G401 (cell line): ENCODE measurements at regions not wholly inside any gene's neighbourhood (a gene's known extent, or its start where the extent isn't known, plus 50 kb on each side); places are given as distances from the start of the nearest gene placed in this dataset.
"Not testable (repeated sequence)": the region's sequence is repeated elsewhere in the genome, so short reads cannot be mapped to it uniquely, and the experiment has no call there.

Experiments
- DNase-seq: peaks from one replicate; pipeline ENCODE4 v3.0.0-alpha.2; 2015; ENCODE audit warnings: low spot score
- in situ Hi-C: cut with HindIII; loops from 2 replicates; pipeline ENCODE4 v1.10.0; 2016; ENCODE audit warnings: low sequenced_read_pairs, mixed read lengths

DNA sequence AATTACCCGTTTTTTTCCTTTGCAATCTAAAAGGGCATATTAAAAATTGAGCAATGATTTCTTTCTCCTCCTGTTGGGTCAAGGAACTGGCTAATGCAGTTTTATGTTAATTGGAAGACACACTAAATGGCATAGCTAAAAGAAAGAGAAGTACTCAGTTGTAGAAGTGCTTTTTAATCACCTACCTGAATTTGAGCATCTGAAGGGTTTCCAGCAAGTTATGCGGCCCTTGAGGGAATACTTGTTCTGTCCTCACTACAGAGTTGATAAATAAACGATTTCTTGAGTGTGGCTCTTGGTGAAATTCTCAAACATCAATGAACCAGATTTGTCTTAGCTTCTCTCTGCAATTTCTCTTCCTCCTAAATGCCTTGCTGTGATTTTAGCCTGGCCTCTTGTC, 184.1 kb upstream of the RPH3A start:
- DNase-seq, result no peak
- in situ Hi-C loops, result no loop called here

DNA sequence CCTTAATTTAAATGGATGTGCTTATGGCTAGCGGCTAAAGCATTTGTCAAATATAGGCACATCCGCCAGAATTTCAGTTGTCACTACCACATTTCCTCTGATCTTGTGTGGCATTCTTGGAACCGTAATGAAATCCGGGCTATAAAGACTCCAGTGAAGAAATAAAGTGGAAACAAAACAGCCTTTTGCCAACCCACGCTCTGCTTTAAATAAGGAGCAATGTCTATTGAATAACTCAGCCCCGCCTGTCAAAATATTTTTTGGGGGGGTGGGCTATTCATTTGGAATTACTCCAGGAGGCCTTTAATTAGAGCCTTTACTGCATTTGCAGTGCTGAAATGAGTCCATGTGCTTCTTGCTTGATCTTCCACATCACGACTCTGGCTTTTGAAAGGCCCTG, 179.6 kb upstream of the RPH3A start:
- in situ Hi-C loops, result no loop called here
- no peak for DNase-seq

DNA sequence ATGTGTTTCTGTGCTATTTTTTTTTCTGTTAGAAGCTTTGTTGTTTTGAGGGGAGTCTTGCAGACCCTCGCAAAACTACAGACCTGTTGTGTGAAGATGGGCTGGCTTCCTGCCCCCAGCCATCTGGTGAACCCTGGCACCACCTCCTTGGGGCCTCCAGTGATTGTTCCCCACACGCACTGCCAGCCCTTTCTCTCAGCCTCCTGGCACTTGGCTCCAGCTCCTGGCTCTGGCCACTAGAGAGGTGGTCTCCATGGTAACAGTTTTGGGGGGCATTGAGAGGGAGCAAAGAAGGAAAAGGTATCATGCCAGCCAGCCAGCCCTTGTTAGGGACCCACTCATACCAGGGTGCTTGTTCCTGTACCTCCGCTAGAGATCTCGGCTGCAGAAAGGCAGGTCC, 176.4 kb upstream of the RPH3A start:
- peak; percentile 20 for DNase-seq
- in situ Hi-C loops, result no loop called here

DNA sequence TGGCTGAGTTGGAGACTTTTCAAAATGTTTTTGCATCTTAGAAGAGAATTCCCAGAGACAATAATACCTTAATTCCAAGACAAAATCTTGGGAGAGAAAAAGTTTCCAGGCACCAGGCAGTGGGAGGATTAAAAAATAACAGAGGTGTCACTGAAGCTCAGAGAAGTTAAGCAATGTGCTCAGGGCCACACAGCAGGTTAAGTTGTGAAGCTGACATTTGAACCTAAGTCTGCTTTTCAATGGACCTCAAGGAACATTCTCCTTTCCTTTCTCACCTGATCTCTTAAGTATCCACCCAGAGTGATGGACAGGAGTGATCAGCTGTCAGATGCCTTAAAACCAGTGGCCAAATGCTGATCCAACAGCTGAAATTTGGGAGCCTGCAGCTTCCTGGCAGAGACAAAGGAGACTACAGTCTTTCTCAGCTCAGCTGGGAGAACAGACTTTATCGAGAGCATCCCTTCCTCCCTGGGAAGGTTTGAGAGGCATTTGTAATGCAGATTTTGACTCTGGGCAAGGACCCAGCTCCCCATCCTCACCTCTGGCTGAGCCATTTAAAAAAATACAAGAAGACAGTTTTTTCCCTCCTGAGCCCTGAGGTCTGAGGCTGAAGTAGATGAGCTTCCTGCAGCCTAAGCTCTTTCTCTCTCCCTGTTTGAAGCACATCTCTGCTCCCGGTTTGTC, 174.9 kb upstream of the RPH3A start:
- DNase-seq, result no peak
- in situ Hi-C loops, result no loop called here

DNA sequence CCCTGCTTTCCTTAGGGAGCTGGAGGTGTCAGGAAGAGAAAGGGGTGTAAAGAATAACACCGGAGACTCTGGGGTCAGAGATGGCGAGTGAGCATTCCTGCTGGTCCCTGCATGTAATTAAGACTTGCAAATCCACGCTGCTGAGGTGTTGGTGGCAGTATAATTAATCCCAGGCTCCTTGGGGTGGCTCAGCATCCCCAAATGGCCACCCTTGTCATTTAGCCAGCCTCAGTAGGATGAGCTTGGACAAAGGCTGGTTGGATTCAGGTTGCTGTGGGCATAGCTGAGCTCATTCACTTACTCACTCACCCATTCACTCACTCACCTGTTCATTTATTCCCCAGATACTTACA, 174.4 kb upstream of the RPH3A start:
- in situ Hi-C loops, result no loop called here
- peak; percentile 71 for DNase-seq

DNA sequence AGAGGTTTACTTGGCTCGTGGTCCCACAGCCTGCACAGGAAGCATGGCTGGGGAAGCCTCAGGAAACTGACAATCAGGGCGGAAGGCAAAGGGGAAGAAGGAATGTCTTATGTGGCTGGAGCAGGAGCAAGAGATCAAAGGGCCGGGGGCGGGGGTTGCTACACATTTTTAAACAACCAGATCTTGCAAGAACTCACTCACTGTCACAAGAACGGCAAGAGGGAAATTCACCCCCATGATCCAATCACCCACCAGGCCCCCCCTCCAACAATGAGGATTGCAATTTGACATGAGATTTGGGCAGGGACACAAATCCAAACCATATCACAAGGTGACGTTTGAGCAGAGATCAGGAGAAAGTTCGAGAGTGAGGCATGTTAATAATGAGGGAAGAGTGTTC, 163.7 kb upstream of the RPH3A start:
- DNase-seq, result no peak
- in situ Hi-C loops, result no loop called here

DNA sequence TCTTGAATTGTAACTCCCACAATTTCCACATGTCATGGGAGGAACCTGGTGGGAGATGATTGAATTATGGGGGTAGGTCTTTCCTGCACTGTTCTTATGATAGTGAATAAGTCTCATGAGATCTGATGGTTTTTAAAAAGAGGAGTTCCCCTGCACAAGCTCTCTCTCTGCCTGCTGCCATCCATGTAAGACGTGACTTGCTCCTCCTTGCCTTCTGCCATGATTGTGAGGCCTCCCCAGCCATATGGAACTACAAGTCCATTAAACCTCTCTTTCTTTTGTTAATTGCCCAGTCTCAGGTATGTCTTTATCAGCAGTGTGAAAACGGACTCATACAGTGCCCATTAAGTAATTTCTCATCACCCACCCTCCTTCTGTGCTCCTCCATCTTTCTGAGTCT, 159.6 kb upstream of the RPH3A start:
- in situ Hi-C loops, DNase-seq: not testable (repeated sequence)

DNA sequence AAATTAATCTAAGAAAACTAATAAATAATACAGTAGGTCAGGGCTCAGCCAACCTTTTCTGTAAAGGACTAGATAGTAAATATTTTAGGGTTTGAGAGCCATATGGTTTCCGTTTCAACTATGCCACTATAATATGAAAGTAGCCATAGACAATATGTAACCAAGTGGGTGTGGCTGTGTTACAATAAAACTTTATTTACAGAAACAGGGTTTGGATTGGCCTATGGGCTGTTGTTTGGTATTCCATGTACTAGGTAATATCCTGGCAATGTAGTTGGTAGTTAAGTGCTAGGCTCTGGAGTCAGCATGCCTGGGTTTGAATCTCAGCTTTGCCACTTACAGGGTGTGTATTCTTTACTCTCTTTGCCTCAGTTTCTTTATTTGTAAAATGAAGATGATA, 156.5 kb upstream of the RPH3A start:
- DNase-seq, result no peak
- in situ Hi-C loops, result no loop called here

DNA sequence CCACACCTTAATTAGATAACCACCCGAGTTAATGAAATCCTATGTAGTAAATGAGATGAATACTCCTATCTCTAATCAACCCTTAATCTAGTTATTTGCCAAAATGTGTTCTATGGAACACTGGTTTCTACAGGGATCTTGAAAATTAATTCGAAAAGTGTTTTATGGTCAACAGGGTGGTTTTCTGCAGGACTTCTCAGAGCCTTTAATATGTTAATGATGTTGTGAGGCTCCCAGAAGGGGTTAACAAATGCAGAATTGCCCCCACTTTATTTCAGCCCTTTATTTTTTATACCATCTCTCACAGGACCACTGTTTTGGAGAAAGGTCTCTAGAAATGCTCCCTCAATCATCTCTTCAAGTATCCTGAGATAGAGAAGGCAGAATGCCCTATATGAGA, 153.1 kb upstream of the RPH3A start:
- no peak for DNase-seq
- in situ Hi-C loops, result no loop called here

DNA sequence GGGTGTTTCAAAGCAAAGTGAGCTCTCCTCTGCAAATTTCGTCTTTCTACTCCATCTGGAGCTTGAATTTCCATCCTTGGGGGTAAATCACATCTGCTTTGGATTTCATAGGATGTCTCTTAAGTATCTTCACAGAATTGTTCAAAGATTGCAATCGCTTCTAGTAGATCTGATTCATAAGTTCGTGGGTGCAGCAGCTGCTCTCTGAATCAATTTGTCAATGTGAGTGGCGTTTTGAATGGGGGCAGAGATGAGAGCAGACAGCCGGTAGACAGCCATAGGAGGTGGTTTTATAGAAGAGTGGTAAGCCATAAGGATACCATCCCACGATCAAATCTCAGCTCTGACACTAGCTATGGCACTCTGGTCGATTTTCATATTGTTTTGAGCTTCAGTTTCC, 146.0 kb upstream of the RPH3A start:
- DNase-seq, result no peak
- in situ Hi-C loops, result no loop called here

DNA sequence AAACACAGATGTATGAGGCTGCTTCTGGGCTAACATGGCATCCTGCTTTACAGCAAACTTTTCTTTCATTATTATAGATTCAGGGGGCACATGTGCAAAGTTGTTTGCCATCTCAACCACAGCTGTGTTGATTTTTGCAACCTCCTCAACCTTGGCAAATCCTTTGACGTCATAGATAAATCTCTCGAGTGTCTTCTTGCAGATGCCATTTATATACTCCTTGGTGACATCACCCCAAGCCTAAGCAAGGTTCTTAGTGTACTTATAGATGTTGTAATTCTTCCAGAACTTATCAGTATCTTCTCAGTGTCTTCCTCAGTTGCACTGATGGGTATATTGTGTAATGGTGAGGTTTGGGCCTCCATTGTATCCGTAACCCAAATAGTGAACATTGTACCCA, 135.4 kb upstream of the RPH3A start:
- in situ Hi-C loops, result no loop called here
- DNase-seq, result no peak

DNA sequence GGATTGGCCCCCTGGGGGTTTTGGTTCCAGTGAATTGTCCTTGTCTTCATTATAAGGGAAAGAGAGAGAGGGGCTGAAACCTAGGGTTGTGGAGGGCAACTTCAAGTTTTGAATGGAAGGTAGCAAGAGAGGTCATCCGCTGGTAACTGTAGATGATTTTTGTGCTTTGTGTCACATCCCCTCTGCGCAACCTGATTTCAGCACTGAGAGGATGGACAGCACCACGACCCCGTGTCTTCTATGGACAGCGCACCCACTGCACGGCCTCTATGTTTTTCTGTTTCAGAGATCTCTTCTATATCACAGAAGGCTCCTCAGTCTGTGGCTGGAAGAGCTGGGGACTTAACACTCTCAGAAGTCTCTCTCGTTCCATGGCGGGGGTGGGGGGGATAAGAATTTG, 127.0 kb upstream of the RPH3A start:
- in situ Hi-C loops, result no loop called here
- no peak for DNase-seq

DNA sequence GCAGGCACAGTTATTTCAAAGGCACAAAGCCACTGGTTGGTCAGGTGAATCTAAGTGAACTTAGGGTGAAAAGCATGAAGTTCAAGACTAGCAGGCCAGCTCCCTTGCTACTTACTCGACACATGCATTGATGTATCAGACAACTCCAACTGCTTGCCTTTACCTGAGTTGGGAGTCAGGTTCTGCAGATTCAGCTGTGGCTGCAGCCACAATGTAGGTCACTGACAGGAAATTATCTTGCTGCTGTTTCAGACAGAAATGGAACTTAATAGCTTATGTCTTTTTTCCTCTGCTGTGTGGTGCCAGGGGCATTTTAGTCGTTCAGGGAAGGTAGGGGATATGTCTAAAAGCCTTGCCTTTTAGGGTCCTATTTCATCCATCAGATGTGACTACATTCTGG, 125.6 kb upstream of the RPH3A start:
- no peak for DNase-seq
- in situ Hi-C loops, result no loop called here

DNA sequence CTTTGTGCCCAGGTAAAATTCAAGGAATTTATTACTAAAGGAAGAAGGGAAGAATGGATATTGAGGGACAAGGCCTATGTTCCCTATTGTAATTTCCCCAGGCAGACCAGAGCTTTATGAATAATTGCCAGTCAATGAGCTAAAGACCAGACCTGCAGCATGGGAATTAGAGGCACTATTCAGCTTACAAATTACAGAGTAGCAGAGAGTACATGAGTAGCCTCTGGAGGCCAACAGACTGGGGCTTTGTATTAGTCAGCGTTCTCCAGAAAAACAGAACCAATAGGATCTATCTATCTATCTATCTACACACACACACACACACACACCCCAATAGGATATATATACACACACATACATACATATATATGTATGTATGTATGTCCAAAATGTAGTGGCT, 120.0 kb upstream of the RPH3A start:
- in situ Hi-C loops, result no loop called here
- no peak for DNase-seq

DNA sequence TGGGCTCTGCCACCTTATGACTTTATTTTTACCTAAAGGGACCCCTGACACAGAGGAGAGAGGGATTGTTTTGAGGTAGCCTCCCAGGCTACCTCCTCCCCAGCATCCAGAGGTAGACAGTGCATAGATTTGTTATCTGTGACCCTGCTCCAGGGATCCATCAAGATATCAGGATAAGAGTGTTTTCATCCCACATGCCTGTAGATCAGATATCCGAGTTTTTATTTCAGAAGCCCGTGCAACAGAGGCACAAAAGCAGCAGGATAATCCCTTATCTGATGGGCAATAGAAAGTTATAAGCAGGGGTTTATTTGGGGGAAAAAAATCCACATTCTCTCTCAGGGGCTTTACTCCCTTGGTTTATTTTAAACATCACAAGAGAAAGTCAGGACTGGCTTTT, 117.0 kb upstream of the RPH3A start:
- DNase-seq, result no peak
- in situ Hi-C loops, result no loop called here

DNA sequence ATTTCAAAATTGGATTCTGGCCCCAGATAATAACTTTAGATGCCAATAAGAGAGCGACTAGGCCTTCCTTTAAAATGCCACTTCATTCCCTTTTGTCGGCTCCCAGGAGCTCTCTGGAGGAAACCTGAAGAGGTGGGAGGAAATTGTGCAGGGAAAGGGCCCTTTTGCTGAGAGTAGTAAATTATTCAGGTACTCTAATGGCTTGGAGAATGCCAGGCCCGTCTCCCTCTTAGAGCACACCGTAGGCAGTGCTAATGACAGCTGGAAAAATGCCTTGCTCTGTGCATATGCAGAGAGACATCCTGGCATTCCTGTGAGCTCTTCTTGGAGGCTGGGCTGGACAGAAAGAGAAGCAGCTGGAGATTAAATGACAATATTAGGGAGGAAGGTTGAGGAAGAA, 115.0 kb upstream of the RPH3A start:
- in situ Hi-C loops, result no loop called here
- no peak for DNase-seq

DNA sequence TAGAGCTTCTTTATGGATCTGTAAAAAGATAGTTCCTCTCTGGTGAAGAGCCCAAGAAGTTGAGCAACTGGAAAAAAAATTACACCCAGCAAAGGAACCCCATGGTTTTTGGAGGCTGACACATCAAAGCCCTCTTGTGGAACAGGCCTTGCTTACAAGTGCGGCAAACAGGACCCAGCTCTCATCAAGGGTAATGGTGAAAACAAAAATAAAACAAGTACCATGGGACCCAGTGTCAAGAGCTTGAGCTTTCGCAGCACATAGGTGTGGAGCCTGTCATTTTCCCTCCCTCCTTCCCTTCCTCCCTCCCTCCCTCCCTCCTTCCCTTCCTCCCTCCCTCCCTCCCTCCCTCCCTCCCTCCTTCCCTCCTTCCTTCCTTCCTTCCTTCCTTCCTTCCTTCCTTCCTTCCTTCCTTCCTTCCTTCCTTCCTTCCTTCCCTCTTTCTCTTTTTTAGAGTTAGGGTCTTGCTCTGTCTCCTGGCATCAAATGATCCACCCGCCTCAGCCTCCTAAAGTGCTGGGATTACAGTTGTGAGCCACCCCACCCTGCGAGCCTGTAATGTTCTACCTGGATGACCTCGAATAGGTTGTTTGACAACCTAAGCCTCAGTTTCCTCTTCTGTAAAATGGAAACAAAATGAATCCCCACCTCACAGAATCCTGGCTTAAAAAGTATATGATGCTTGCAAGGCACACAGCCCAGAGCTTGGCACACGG, 114.3 kb upstream of the RPH3A start:
- in situ Hi-C loops, result no loop called here

DNA sequence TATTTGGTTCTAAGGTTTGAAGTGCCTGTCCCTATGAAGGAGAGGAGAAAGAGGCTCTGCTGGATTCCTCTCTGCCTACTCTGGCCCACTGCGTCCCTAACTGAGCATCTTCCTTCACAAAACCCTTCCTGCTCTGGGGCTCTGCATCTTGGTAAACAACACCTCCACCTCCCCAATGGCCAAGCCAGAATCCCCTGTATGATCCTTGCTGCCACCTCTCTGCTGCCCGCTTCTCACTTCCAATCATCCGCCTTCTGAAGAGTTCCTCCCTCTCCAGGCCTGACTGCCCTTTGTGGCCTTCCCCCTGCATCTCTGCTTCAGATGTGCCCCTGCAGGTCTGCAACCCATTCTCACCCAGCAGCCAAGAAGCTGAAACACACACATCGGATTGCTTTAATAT, 110.6 kb upstream of the RPH3A start:
- in situ Hi-C loops, result no loop called here
- DNase-seq, result no peak

More for the DNA sequence above, 114.3 kb upstream of the RPH3A start:
- DNase-seq, result no peak

DNA sequence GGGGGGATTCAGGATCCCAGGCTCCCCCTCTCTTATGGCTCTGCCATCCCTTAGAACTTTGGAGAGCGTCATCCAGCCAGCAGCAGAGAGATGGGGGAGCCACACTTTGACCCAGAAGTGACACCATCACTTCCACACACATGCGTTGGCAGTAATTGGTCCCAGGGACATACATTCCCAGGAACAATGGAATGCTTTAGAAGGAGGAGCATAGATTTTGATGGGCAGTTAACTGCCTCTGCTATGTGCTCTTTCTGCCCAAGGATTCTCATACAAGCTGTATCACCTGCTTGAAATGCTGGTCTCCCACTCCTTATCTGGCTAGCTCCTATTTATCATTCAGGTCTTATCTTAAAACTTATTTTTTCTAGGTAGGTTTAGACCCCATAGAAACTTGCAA, 109.0 kb upstream of the RPH3A start:
- no peak for DNase-seq
- in situ Hi-C loops, result no loop called here

DNA sequence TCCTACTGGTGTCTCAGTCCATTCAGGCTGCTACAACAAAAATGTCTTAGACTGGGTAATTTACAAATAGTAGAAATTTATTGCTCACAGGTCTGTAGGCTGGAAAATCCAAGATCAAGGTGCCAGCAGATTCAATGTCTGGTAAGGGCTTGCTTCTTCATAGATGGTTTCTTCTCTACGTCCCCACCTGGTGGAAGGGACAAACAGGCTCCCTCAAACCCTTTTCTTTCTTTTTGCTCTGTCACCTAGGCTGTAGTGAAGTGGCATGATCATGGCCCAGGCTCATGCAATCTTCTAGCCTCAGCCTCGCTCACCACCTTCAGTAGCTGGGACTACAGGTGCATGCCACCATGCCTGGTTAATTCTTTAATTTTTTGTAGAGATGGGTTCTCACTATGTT, 106.8 kb upstream of the RPH3A start:
- DNase-seq, result no peak

DNA sequence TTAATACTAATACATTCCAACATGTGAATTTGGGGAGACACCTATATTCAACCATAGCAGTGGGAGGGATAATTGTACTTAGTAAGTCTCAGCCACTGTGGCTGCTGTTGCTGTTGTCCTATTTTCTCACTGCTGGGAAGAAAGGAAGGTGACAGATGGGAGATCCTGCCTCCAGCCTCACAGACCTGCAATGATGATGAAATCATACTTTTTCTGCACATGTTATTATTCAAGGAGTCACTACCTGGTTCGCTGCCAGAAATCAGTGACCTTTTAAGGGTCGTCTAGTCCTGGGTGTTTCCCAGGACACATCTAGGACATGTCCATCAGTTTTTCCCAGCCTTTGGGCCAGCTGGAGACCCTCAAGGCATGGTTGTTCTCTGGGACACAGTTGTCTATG, 106.2 kb upstream of the RPH3A start:
- in situ Hi-C loops, result no loop called here
- peak; percentile 84 for DNase-seq

More for the DNA sequence above, 106.8 kb upstream of the RPH3A start:
- in situ Hi-C loops, result no loop called here
